ENCODE measurements at regions not wholly inside any gene's neighbourhood (a gene's known extent, or its start where the extent isn't known, plus 50 kb on each side); places are given as distances from the start of the nearest gene placed in this dataset.
"Not testable (repeated sequence)": the region's sequence is repeated elsewhere in the genome, so short reads cannot be mapped to it uniquely, and the experiment has no call there.

GRCh38 chr3:81998139-81998755 lies 236.8 kb upstream of the GBE1 start:
- DNase-seq = no peak

- DNase-seq = no peak
These were observed 235.9 kb upstream of the GBE1 start for GRCh38 chr3:81997390-81997789.

GRCh38 chr3:81995329-81995728 lies 233.9 kb upstream of the GBE1 start:
- DNase-seq = no peak

- DNase-seq = no peak
These were observed 228.3 kb upstream of the GBE1 start for GRCh38 chr3:81989758-81990157.

GRCh38 chr3:81989274-81989673 lies 227.8 kb upstream of the GBE1 start:
- DNase-seq = no peak

GRCh38 chr3:81987412-81987811 lies 226.0 kb upstream of the GBE1 start:
- DNase-seq = not testable (repeated sequence)

GRCh38 chr3:81985996-81986723 lies 224.7 kb upstream of the GBE1 start:
- DNase-seq = no peak

- no peak for DNase-seq
These were observed 221.9 kb upstream of the GBE1 start for GRCh38 chr3:81983382-81983781.

- no peak for DNase-seq
These were observed 219.4 kb upstream of the GBE1 start for GRCh38 chr3:81980596-81981494.

- no peak for DNase-seq
These were observed 213.3 kb upstream of the GBE1 start for GRCh38 chr3:81974751-81975150.

GRCh38 chr3:81968658-81969057 lies 207.2 kb upstream of the GBE1 start:
- no peak for DNase-seq

GRCh38 chr3:81967393-81967792 lies 205.9 kb upstream of the GBE1 start:
- DNase-seq = no peak

- DNase-seq = no peak
These were observed 204.3 kb upstream of the GBE1 start for GRCh38 chr3:81965696-81966095.

GRCh38 chr3:81962396-81962795 lies 201.0 kb upstream of the GBE1 start:
- no peak for DNase-seq

- no peak for DNase-seq
These were observed 197.7 kb upstream of the GBE1 start for GRCh38 chr3:81958972-81959640.

- DNase-seq = no peak
These were observed 194.4 kb upstream of the GBE1 start for GRCh38 chr3:81955878-81956277.

- DNase-seq = no peak
These were observed 191.7 kb upstream of the GBE1 start for GRCh38 chr3:81953111-81953510.

GRCh38 chr3:81952141-81952540 lies 190.7 kb upstream of the GBE1 start:
- no peak for DNase-seq

GRCh38 chr3:81951636-81952035 lies 190.2 kb upstream of the GBE1 start:
- DNase-seq = no peak

GRCh38 chr3:81951106-81951505 lies 189.7 kb upstream of the GBE1 start:
- DNase-seq = no peak

- no peak for DNase-seq
These were observed 185.9 kb upstream of the GBE1 start for GRCh38 chr3:81947359-81947758.

- no peak for DNase-seq
These were observed 177.2 kb upstream of the GBE1 start for GRCh38 chr3:81938681-81939080.

GRCh38 chr3:81936817-81937216 lies 175.4 kb upstream of the GBE1 start:
- DNase-seq = no peak
